Panc1 (cell line): ENCODE measurements at regions not wholly inside any gene's neighbourhood (a gene's known extent, or its start where the extent isn't known, plus 50 kb on each side); places are given as distances from the start of the nearest gene placed in this dataset.

Source experiments
- ATAC-seq: fragments of 200-7000 bp; cut with Tn5 transposase; 2 replicates; pipeline ENCODE4 v1.9.1; 2020; ENCODE audit warnings: mild to moderate bottlenecking, moderate library complexity
- BruUV-seq: library from RNA; stranded (reverse); fragments of 400-500 nt; replicated peaks from 2 replicates; lab custom pipeline; 2021; lab: Mats Ljungman, UMichigan
- CTCF ChIA-PET: fragments of 300-600 bp; sonication (Branson Sonifier 250); formaldehyde crosslinking; loops from one replicate; lab custom pipeline; 2022; ENCODE audit warnings: antibody characterized with exemption; lab: Charles Lee
- POLR2A ChIA-PET: fragments of 300-600 bp; sonication (Branson Sonifier 250); formaldehyde crosslinking; loops from one replicate; lab custom pipeline; 2022; ENCODE audit warnings: antibody characterized with exemption; lab: Charles Lee
- DNase-seq: peaks from one replicate; pipeline ENCODE4 v3.0.0-alpha.2; 2010; ENCODE audit warnings: low read depth, low spot score
- H3K27ac ChIP-seq: 2 replicates; pipeline ENCODE4 v1.5.1; 2011; ENCODE audit warnings: mild to moderate bottlenecking, low read length, inconsistent platforms
- H3K27me3 ChIP-seq: fragments of 200-500 bp; sonication (Bioruptor generic); 2 replicates; pipeline ENCODE4 v1.6.0; 2014; ENCODE audit warnings: low read length, inconsistent platforms; ENCODE audit not compliant: control insufficient read depth, insufficient read depth
- H3K36me3 ChIP-seq: fragments of 200-500 bp; sonication (Bioruptor generic); 2 replicates; pipeline ENCODE4 v1.5.1; 2014; ENCODE audit warnings: inconsistent platforms, mild to moderate bottlenecking, low read length, moderate library complexity; ENCODE audit not compliant: control insufficient read depth, insufficient read depth
- H3K4me1 ChIP-seq: 2 replicates; pipeline ENCODE4 v1.5.1; 2011; ENCODE audit warnings: inconsistent platforms, mild to moderate bottlenecking, low read length, moderate library complexity; ENCODE audit not compliant: control insufficient read depth, insufficient read depth
- H3K4me3 ChIP-seq, 2 experiments: 2 replicates each; pipeline ENCODE4 v1.5.1; 2011 to 2012; ENCODE audit warnings: low read depth in 2 of 2, low read length in 2 of 2, mild to moderate bottlenecking in 2 of 2, inconsistent platforms in 1 of 2, moderate library complexity in 1 of 2
- H3K9me3 ChIP-seq: fragments of 200-500 bp; sonication (Bioruptor generic); 2 replicates; pipeline ENCODE4 v1.5.1; 2014; ENCODE audit warnings: low read depth, mild to moderate bottlenecking, inconsistent platforms, low read length, moderate library complexity; ENCODE audit not compliant: control insufficient read depth, insufficient read depth
- POLR2AphosphoS5 ChIP-seq: IDR thresholded peaks from 2 replicates; pipeline ENCODE4 v1.6.1; 2012; ENCODE audit warnings: mild to moderate bottlenecking, low read depth, low read length, moderate library complexity
- SIN3A ChIP-seq: IDR thresholded peaks from 2 replicates; pipeline ENCODE4 v1.6.1; 2012; ENCODE audit warnings: low read depth, mild to moderate bottlenecking, low read length, moderate library complexity, borderline replicate concordance; ENCODE audit not compliant: insufficient read depth
- TCF7L2 ChIP-seq: IDR thresholded peaks from 2 replicates; pipeline ENCODE4 v1.6.1; 2011; ENCODE audit warnings: mild to moderate bottlenecking, low read depth, low read length, inconsistent platforms
- in situ Hi-C: cut with HindIII; loops from 2 replicates; pipeline ENCODE4 v1.10.0; 2016; ENCODE audit warnings: low sequenced_read_pairs, low pct_unique_long_range_greater_than_20kb
- intact Hi-C: fragments of 100-400 bp; cut with micrococcal nuclease; formaldehyde crosslinking; loops from one replicate; pipeline ENCODE4 v1.10.0; 2022; ENCODE audit not compliant: unreplicated experiment
- TF ChIP-seq, protein P1 (sequence below), 2 experiments: IDR thresholded peaks; 2 replicates each; pipeline ENCODE4 v1.6.1; 2011 to 2012; ENCODE audit warnings: low read depth in 2 of 2, control low read depth in 1 of 2, low read length in 1 of 2, mild to moderate bottlenecking in 1 of 2, moderate library complexity in 1 of 2; ENCODE audit not compliant: insufficient read depth in 1 of 2
- TF ChIP-seq, protein P2 (sequence below): fragments of 450-650 bp; IDR thresholded peaks from 2 replicates; pipeline ENCODE4 v1.5.1; 2017; ENCODE audit warnings: mild to moderate bottlenecking

DNA sequence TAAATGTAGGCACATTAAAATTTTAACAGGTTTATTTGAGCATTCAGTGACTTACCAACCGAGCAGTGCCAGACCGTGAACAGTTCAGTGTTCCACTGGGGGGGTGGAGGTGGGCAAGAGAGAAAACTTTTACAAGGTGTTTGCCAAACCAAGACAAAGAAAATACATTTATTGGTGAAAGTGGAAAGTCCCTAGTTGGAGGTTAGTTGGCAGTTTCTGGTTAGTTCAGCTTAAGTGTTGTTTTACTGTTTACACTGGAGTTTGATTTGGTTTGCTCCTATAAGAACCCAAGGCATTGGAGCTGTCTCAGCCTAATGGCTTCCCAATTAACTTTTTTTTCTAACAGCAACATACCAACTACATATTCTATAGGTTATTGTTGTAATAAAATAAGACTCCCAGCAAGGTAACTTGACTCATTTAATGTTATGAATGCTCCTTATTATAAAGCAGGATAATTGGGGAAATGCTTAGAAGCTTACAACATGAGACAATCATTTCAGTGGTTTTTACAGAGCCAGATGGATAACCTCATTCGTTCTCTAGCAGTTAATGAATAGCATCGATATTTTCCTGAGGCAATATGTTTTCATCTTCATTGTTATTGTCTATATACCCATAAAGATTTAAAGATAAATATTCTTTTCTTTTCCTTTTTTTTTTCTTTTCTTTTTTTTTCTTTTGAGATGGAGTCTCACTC lies 115.8 kb downstream of the ETNK1 start:
- DNase-seq (no peak), ATAC-seq (no peak)
- no peaks in the 10 kb centered on the region for H3K9me3 ChIP-seq
- POLR2A ChIA-PET: no interaction called here
- no peaks in the 10 kb centered on the region for H3K27me3 ChIP-seq
- in situ Hi-C loops: no loop called here
- no peaks in the 10 kb centered on the region for H3K4me1 ChIP-seq
- H3K36me3 ChIP-seq: no peaks in the 10 kb centered on the region
- CTCF ChIA-PET: no interaction called here
- no peak overlapping the region for H3K4me3 ChIP-seq
- TF ChIP-seq SIN3A (no peak), POLR2AphosphoS5 (no peak), TCF7L2 (no peak)
- TF ChIP-seq, protein P1, sequence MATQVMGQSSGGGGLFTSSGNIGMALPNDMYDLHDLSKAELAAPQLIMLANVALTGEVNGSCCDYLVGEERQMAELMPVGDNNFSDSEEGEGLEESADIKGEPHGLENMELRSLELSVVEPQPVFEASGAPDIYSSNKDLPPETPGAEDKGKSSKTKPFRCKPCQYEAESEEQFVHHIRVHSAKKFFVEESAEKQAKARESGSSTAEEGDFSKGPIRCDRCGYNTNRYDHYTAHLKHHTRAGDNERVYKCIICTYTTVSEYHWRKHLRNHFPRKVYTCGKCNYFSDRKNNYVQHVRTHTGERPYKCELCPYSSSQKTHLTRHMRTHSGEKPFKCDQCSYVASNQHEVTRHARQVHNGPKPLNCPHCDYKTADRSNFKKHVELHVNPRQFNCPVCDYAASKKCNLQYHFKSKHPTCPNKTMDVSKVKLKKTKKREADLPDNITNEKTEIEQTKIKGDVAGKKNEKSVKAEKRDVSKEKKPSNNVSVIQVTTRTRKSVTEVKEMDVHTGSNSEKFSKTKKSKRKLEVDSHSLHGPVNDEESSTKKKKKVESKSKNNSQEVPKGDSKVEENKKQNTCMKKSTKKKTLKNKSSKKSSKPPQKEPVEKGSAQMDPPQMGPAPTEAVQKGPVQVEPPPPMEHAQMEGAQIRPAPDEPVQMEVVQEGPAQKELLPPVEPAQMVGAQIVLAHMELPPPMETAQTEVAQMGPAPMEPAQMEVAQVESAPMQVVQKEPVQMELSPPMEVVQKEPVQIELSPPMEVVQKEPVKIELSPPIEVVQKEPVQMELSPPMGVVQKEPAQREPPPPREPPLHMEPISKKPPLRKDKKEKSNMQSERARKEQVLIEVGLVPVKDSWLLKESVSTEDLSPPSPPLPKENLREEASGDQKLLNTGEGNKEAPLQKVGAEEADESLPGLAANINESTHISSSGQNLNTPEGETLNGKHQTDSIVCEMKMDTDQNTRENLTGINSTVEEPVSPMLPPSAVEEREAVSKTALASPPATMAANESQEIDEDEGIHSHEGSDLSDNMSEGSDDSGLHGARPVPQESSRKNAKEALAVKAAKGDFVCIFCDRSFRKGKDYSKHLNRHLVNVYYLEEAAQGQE (IDR thresholded peaks at IDR 0.05; ENCODE audit: insufficient read depth in 1 of 2, low read depth in 2 of 2, low read length in 1 of 2): no peak
- TF ChIP-seq, protein P2, sequence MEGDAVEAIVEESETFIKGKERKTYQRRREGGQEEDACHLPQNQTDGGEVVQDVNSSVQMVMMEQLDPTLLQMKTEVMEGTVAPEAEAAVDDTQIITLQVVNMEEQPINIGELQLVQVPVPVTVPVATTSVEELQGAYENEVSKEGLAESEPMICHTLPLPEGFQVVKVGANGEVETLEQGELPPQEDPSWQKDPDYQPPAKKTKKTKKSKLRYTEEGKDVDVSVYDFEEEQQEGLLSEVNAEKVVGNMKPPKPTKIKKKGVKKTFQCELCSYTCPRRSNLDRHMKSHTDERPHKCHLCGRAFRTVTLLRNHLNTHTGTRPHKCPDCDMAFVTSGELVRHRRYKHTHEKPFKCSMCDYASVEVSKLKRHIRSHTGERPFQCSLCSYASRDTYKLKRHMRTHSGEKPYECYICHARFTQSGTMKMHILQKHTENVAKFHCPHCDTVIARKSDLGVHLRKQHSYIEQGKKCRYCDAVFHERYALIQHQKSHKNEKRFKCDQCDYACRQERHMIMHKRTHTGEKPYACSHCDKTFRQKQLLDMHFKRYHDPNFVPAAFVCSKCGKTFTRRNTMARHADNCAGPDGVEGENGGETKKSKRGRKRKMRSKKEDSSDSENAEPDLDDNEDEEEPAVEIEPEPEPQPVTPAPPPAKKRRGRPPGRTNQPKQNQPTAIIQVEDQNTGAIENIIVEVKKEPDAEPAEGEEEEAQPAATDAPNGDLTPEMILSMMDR: no peak
- intact Hi-C loops: no loop called here
- BruUV-seq: no TSS peak
- no peak overlapping the region for H3K27ac ChIP-seq

DNA sequence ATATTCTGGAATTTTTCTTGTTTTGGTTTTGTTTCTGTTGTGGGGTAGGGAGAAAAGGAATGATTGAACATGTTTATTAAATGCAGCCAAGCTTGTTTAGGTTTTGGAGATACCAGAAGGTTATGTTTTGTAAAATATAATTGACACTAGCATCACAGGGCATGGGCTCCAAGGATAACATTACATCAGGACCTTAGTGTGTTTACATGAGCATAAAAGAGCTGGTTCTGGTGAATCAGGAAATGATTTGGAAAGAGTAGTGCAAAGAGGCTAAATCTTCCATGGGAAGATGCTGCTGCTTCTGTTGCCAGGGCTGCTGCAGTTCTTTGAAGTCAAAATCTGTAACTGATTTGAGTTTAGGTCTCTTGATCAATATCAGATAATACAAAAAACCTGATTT lies 118.7 kb downstream of the ETNK1 start:
- in situ Hi-C loops: no loop called here
- no TSS peak for BruUV-seq
- ChIA-PET POLR2A (no interaction called here), CTCF (no interaction called here)
- Histone ChIP-seq H3K4me3 (no peak overlapping the region), H3K27me3 (no peaks in the 10 kb centered on the region), H3K27ac (no peak overlapping the region), H3K36me3 (no peaks in the 10 kb centered on the region), H3K4me1 (no peaks in the 10 kb centered on the region), H3K9me3 (no peaks in the 10 kb centered on the region)
- DNase-seq (no peak), ATAC-seq (no peak)
- intact Hi-C loops: no loop called here
- TF ChIP-seq SIN3A (no peak), TCF7L2 (no peak), POLR2AphosphoS5 (no peak)
- TF ChIP-seq, protein P2: no peak
- TF ChIP-seq, protein P1 (IDR thresholded peaks at IDR 0.05; ENCODE audit: insufficient read depth in 1 of 2, low read depth in 2 of 2, low read length in 1 of 2): no peak
